Naive thymus-derived CD4-positive, alpha-beta T cell (primary cell): ENCODE measurements at regions not wholly inside any gene's neighbourhood (a gene's known extent, or its start where the extent isn't known, plus 50 kb on each side); places are given as distances from the start of the nearest gene placed in this dataset.

Experiments used
- ATAC-seq: fragments of 150-1000 bp; cut with Tn5 transposase; 2 replicates; pipeline ENCODE4 v1.10.0; 2021; ENCODE audit warnings: mild to moderate bottlenecking, moderate library complexity
- CTCF ChIA-PET: fragments of 350-600 bp; sonication (Branson Sonifier 250); formaldehyde crosslinking; loops from one replicate; lab custom pipeline; 2021; ENCODE audit warnings: antibody characterized with exemption; lab: Charles Lee
- POLR2A ChIA-PET: fragments of 350-600 bp; sonication (Branson Sonifier 250); formaldehyde crosslinking; loops from one replicate; lab custom pipeline; 2021; ENCODE audit warnings: antibody characterized with exemption, inconsistent platforms; lab: Charles Lee
- DNase-seq, 9 donors: peaks; one replicate each; pipeline versions ENCODE4 v3.0.0 to v3.0.0-alpha.2; 2020 to 2022; ENCODE audit warnings: mixed read lengths in 1 of 9
- H3K27ac ChIP-seq: one replicate; pipeline ENCODE4 v1.7.0; 2013; ENCODE audit warnings: mild to moderate bottlenecking, low read depth, low read length, moderate library complexity
- H3K27me3 ChIP-seq, 2 donors: one replicate each; pipeline ENCODE4 v1.7.0; 2013; ENCODE audit warnings: low read length in 2 of 2, mild to moderate bottlenecking in 2 of 2, moderate library complexity in 2 of 2; ENCODE audit not compliant: control insufficient read depth in 2 of 2, insufficient read depth in 2 of 2
- H3K36me3 ChIP-seq, 3 experiments: 1 replicate in 2 of 3; 2 replicates in 1 of 3; pipeline ENCODE4 v1.7.0; 2013; ENCODE audit warnings: low read length in 3 of 3, mild to moderate bottlenecking in 3 of 3, moderate library complexity in 1 of 3; ENCODE audit not compliant: insufficient read depth in 3 of 3, control insufficient read depth in 2 of 3
- H3K4me1 ChIP-seq, 2 donors: one replicate each; pipeline ENCODE4 v1.7.0; 2013; ENCODE audit warnings: low read length in 2 of 2, mild to moderate bottlenecking in 2 of 2, moderate library complexity in 1 of 2; ENCODE audit not compliant: control insufficient read depth in 2 of 2, insufficient read depth in 2 of 2
- H3K4me3 ChIP-seq: 2 replicates; pipeline ENCODE4 v1.7.0; 2013; ENCODE audit warnings: mild to moderate bottlenecking, low read length
- H3K9me3 ChIP-seq, 3 experiments: 1 replicate in 2 of 3; 2 replicates in 1 of 3; pipeline ENCODE4 v1.7.0; 2013; ENCODE audit warnings: low read length in 3 of 3; ENCODE audit not compliant: control insufficient read depth in 2 of 3
- H3K27ac Mint-ChIP-seq, 9 donors: one replicate each; pipeline ENCODE4 v1.8.0; 2020 to 2022; ENCODE audit warnings: mixed read lengths in 9 of 9, mild to moderate bottlenecking in 8 of 9, moderate library complexity in 5 of 9, inconsistent platforms in 2 of 9
- H3K27me3 Mint-ChIP-seq, 5 donors: one replicate each; pipeline ENCODE4 v1.8.0; 2021 to 2022; ENCODE audit warnings: mixed read lengths in 5 of 5, mild to moderate bottlenecking in 1 of 5
- H3K36me3 Mint-ChIP-seq, 5 donors: one replicate each; pipeline ENCODE4 v1.8.0; 2020 to 2022; ENCODE audit warnings: mixed read lengths in 5 of 5, mild to moderate bottlenecking in 3 of 5, inconsistent platforms in 1 of 5
- H3K4me1 Mint-ChIP-seq, 7 donors: one replicate each; pipeline ENCODE4 v1.8.0; 2020 to 2022; ENCODE audit warnings: mixed read lengths in 7 of 7, mild to moderate bottlenecking in 3 of 7, inconsistent platforms in 1 of 7
- H3K4me3 Mint-ChIP-seq, 10 donors: one replicate each; pipeline ENCODE4 v1.8.0; 2020 to 2022; ENCODE audit warnings: mild to moderate bottlenecking in 10 of 10, mixed read lengths in 10 of 10, moderate library complexity in 6 of 10, inconsistent platforms in 2 of 10
- H3K9me3 Mint-ChIP-seq, 11 donors: one replicate each; pipeline ENCODE4 v1.8.0; 2020 to 2022; ENCODE audit warnings: mixed read lengths in 11 of 11, mild to moderate bottlenecking in 4 of 11, inconsistent platforms in 1 of 11, moderate library complexity in 1 of 11
- intact Hi-C, 2 donors: fragments of 100-400 bp; cut with micrococcal nuclease; formaldehyde crosslinking; loops; one replicate each; pipeline ENCODE4 v1.15.1; 2023

DNA sequence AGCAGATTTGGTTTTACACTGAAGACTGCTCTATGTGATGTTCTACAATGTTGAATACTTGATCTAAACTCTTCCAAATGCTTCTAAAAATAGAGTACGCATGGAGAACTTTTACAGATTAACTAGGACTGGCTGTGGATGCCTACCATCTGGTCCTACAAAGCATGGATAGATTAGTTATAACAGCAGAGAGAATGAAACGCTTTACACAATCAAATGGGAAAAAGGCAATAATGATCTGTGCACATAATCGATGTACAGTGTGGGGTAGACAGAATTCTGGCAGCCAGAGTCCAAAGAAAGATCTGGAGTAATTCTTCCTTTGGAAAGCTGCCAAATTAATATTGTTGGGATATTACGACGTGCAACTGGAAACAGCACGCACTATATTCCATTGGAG, 1885.5 kb upstream of the PRR20A start:
- H3K9me3 Mint-ChIP-seq: peaks cover 0 to 53% (median 10%) of the 10 kb centered on the region in 11 donors
- ATAC-seq: no peak
- POLR2A ChIA-PET: no interaction called here

DNA sequence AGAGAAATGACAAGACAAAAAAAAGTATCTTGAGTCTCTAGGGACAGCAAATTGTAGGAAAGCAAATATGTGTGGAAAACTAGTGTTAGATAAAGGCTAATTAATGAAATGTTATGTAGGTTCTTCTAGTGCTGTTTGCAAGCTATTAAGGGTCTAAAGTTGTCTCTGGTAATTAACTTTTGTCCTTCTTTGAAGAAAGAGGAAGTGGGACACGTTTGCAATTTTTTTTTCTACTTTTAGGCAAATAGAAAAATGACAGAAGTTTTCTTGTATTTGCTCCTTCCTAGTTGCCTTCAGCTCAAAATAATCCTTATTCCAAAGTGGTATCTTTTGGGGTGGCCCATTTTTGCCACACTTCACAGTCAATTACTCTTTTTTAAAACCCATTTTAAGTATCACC, 1877.7 kb upstream of the PRR20A start:
- ChIA-PET CTCF (no interaction called here), POLR2A (no interaction called here)
- H3K4me3 ChIP-seq: no peak overlapping the region
- intact Hi-C loops: no loop called here
- H3K27ac Mint-ChIP-seq: no peak overlapping the region
- no peaks in the 10 kb centered on the region for H3K27me3 Mint-ChIP-seq
- DNase-seq (no peak), ATAC-seq (no peak)
- no peaks in the 10 kb centered on the region for H3K36me3 ChIP-seq
- no peaks in the 10 kb centered on the region for H3K9me3 ChIP-seq
- no peaks in the 10 kb centered on the region for H3K36me3 Mint-ChIP-seq
- no peaks in the 10 kb centered on the region for H3K4me1 ChIP-seq
- no peaks in the 10 kb centered on the region for H3K27me3 ChIP-seq
- H3K9me3 Mint-ChIP-seq: peaks cover 0 to 24% (median 8%) of the 10 kb centered on the region in 11 donors
- H3K27ac ChIP-seq: no peak overlapping the region
- H3K4me1 Mint-ChIP-seq: no peaks in the 10 kb centered on the region
- H3K4me3 Mint-ChIP-seq: no peak overlapping the region

More for the DNA sequence above, 1885.5 kb upstream of the PRR20A start:
- no peaks in the 10 kb centered on the region for H3K4me1 ChIP-seq
- H3K27me3 ChIP-seq: no peaks in the 10 kb centered on the region
- intact Hi-C loops: no loop called here
- no peak overlapping the region for H3K27ac ChIP-seq
- no peak for DNase-seq
- Mint-ChIP-seq H3K4me1 (no peaks in the 10 kb centered on the region), H3K27ac (no peak overlapping the region), H3K27me3 (no peaks in the 10 kb centered on the region), H3K4me3 (no peak overlapping the region), H3K36me3 (no peaks in the 10 kb centered on the region)
- H3K36me3 ChIP-seq: no peaks in the 10 kb centered on the region
- no peak overlapping the region for H3K4me3 ChIP-seq
- CTCF ChIA-PET: no interaction called here
- no peaks in the 10 kb centered on the region for H3K9me3 ChIP-seq

DNA sequence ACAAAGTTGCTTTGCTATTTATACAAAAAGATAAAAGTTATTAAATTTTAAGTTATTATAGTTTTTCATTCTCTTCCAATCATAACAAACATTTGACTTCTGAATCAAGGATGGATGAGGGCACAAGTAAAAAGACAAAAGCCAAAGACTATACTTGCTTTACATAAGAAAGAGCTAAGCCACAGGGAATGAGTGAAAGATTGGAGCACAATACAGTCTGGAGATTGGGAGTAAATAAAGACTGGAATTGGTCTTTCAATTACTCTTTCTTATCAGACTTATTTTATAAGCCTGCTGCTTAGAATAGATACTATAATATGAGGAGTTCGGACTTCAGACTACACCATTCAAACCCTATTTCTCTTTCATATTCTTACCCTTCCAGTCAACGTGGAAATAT, 1874.1 kb upstream of the PRR20A start:
- Mint-ChIP-seq H3K4me1 (no peaks in the 10 kb centered on the region), H3K36me3 (no peaks in the 10 kb centered on the region), H3K27ac (no peak overlapping the region), H3K27me3 (no peaks in the 10 kb centered on the region), H3K4me3 (no peak overlapping the region), H3K9me3 (peaks cover 2 to 17% (median 10%) of the 10 kb centered on the region in 11 donors)
- Histone ChIP-seq H3K9me3 (no peaks in the 10 kb centered on the region), H3K27ac (no peak overlapping the region), H3K4me1 (no peaks in the 10 kb centered on the region), H3K36me3 (no peaks in the 10 kb centered on the region), H3K27me3 (no peaks in the 10 kb centered on the region), H3K4me3 (no peak overlapping the region)
- CTCF ChIA-PET: no interaction called here
- intact Hi-C loops: no loop called here
- DNase-seq (no peak), ATAC-seq (no peak)
- POLR2A ChIA-PET: no interaction called here

DNA sequence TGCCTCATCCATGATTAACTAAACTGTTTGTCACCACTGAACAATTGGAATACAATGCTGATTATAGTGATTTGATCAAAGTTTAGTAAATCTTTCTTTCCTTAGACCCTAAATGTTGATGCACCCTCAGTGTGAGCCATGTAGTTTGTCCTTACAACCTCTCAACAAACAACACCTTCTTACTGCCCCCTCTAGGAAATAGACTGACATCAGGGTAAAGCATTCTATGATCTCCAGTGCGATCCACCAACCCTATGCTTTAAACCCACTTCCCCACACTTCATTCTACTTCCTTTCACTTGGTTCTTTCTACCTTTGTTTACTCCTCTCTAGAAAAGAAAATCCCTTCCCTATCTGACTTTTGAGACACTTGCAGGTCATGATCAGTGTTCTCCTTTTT, 1842.5 kb upstream of the PRR20A start:
- Histone ChIP-seq H3K9me3 (peaks cover 0 to 9% (median 0%) of the 10 kb centered on the region in 3 experiments), H3K36me3 (no peaks in the 10 kb centered on the region), H3K4me3 (no peak overlapping the region), H3K27me3 (no peaks in the 10 kb centered on the region), H3K4me1 (no peaks in the 10 kb centered on the region), H3K27ac (no peak overlapping the region)
- POLR2A ChIA-PET: no interaction called here
- no peaks in the 10 kb centered on the region for H3K4me1 Mint-ChIP-seq
- no peak overlapping the region for H3K4me3 Mint-ChIP-seq
- DNase-seq: no peak
- H3K27ac Mint-ChIP-seq: no peak overlapping the region
- no peaks in the 10 kb centered on the region for H3K27me3 Mint-ChIP-seq
- no peak for ATAC-seq
- CTCF ChIA-PET: no interaction called here
- H3K9me3 Mint-ChIP-seq: peaks cover 2 to 43% (median 19%) of the 10 kb centered on the region in 11 donors
- peaks cover 0 to 5% (median 0%) of the 10 kb centered on the region in 5 donors for H3K36me3 Mint-ChIP-seq
- intact Hi-C loops: no loop called here

DNA sequence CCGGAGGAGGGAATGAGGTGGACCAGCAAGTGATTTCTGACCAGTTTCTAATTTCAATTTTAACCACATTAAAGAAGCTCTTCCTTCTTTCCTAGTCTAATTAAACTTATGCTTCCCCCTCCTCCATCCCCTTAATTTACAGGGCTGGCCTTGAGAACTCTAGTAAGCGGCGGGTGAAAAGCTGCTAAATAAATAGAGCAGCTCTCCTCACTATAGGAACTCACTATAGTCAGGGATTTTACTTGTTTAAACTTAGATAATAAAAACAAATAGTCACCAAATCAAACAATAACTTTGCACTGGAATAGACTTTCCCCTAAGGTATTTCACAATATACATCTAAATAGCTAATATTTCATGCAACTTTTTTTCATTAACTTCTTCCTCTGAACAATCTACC, 1838.2 kb upstream of the PRR20A start:
- ChIA-PET POLR2A (no interaction called here), CTCF (no interaction called here)
- H3K9me3 Mint-ChIP-seq: peaks cover 0 to 34% (median 4%) of the 10 kb centered on the region in 11 donors
- Histone ChIP-seq H3K4me1 (no peaks in the 10 kb centered on the region), H3K9me3 (peaks cover 0 to 3% (median 0%) of the 10 kb centered on the region in 3 experiments), H3K27me3 (no peaks in the 10 kb centered on the region), H3K27ac (no peak overlapping the region), H3K4me3 (no peak overlapping the region), H3K36me3 (no peaks in the 10 kb centered on the region)
- intact Hi-C loops: no loop called here
- H3K27me3 Mint-ChIP-seq: no peaks in the 10 kb centered on the region
- H3K36me3 Mint-ChIP-seq: no peaks in the 10 kb centered on the region
- no peak overlapping the region for H3K27ac Mint-ChIP-seq
- ATAC-seq (no peak), DNase-seq (no peak)
- H3K4me3 Mint-ChIP-seq: no peak overlapping the region
- no peaks in the 10 kb centered on the region for H3K4me1 Mint-ChIP-seq

DNA sequence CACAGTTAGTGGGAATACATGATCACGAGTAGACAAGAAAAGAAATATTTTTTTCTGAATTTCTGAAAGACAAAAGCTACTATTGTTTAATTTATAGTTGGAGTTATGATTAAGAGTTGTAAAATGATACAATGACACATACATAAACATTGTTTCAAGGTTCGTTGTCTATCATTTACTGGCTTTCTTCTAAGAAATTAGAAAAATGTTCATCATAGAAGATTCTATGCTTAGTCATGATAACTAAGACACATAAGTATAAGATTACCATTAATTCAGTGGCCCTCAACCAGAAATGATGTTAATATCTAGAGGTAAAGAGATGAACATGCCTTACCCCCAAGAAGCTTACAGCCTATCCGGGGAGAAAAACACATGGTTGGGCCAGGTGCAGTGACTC, 1832.8 kb upstream of the PRR20A start:
- H3K36me3 Mint-ChIP-seq: no peaks in the 10 kb centered on the region
- H3K27ac Mint-ChIP-seq: no peak overlapping the region
- H3K4me3 Mint-ChIP-seq: no peak overlapping the region
- H3K27me3 Mint-ChIP-seq: no peaks in the 10 kb centered on the region
- no peaks in the 10 kb centered on the region for H3K27me3 ChIP-seq
- no peak overlapping the region for H3K27ac ChIP-seq
- peaks cover 0 to 3% (median 0%) of the 10 kb centered on the region in 3 experiments for H3K9me3 ChIP-seq
- ATAC-seq: no peak
- ChIA-PET CTCF (no interaction called here), POLR2A (no interaction called here)
- no peak for DNase-seq
- intact Hi-C loops: no loop called here
- no peaks in the 10 kb centered on the region for H3K4me1 ChIP-seq
- H3K9me3 Mint-ChIP-seq: peaks cover 0 to 25% (median 5%) of the 10 kb centered on the region in 11 donors
- no peaks in the 10 kb centered on the region for H3K4me1 Mint-ChIP-seq
- H3K4me3 ChIP-seq: no peak overlapping the region
- no peaks in the 10 kb centered on the region for H3K36me3 ChIP-seq

DNA sequence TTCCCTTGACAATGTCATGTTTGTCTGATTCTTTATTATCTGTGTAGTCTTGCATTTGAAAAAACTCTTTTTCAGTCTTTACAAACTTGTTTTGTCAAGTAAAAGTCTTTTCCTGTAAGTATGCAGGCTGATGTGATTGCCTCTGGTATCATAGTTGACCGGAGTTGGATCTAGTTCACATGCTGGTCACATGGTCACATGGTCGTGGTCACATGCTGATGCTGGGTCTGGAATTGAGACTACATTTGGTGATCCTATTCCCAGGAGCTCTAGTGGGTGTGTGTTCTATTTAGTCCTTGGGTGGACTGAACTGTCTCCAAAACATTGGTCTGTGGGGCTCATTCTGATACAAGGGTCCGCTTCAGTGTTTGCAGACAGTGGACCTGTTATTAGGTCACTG, 1798.8 kb upstream of the PRR20A start:
- Mint-ChIP-seq H3K27me3 (no peaks in the 10 kb centered on the region), H3K4me1 (no peaks in the 10 kb centered on the region), H3K4me3 (no peak overlapping the region), H3K27ac (no peak overlapping the region), H3K9me3 (peaks cover 0 to 35% (median 9%) of the 10 kb centered on the region in 11 donors), H3K36me3 (no peaks in the 10 kb centered on the region)
- H3K9me3 ChIP-seq: no peaks in the 10 kb centered on the region
- no peaks in the 10 kb centered on the region for H3K4me1 ChIP-seq
- POLR2A ChIA-PET: no interaction called here
- H3K27me3 ChIP-seq: no peaks in the 10 kb centered on the region
- no peak overlapping the region for H3K27ac ChIP-seq
- H3K36me3 ChIP-seq: no peaks in the 10 kb centered on the region
- no peak overlapping the region for H3K4me3 ChIP-seq
- intact Hi-C loops: no loop called here
- CTCF ChIA-PET: interaction anchor here (0.8 kb wide), 1 partner anchor 40 kb away, joined by 3 read pairs; no protein-coding TSS in a partner anchor
- no peak for ATAC-seq
- no peak for DNase-seq
